H1 (cell line): ENCODE measurements at regions not wholly inside any gene's neighbourhood (a gene's known extent, or its start where the extent isn't known, plus 50 kb on each side); places are given as distances from the start of the nearest gene placed in this dataset.

Experiments
- ASH2L ChIP-seq: fragments of 200-600, 300-600 bp; sonication (generic); IDR thresholded peaks from one replicate; pipeline ENCODE4 v1.7.1; 2017; ENCODE audit warnings: low read length
- BACH1 ChIP-seq: IDR thresholded peaks from 2 replicates; pipeline ENCODE4 v1.6.1; 2012; ENCODE audit warnings: low read length, improper control_type of control experiment
- CBX8 ChIP-seq: fragments of 300-800, 300-1000 bp; sonication (generic); IDR thresholded peaks from 2 replicates; pipeline ENCODE4 v1.7.1; 2016; ENCODE audit warnings: low read depth, low read length, borderline replicate concordance
- KDM1A ChIP-seq: fragments of 200-600, 300-600 bp; sonication (generic); IDR thresholded peaks from 2 replicates; pipeline ENCODE4 v1.7.1; 2016; ENCODE audit warnings: mild to moderate bottlenecking, low read length, borderline replicate concordance
- MAX ChIP-seq: IDR thresholded peaks from 2 replicates; pipeline ENCODE4 v1.6.1; 2012; ENCODE audit warnings: inconsistent platforms
- RFX5 ChIP-seq: IDR thresholded peaks from 2 replicates; pipeline ENCODE4 v1.6.1; 2011; ENCODE audit warnings: low read depth, low read length, improper control_type of control experiment, borderline replicate concordance
- SP4 ChIP-seq: IDR thresholded peaks from 2 replicates; pipeline ENCODE4 v1.6.1; 2012; ENCODE audit warnings: low read length, inconsistent platforms
- SUZ12 ChIP-seq: fragments of 200-600 bp; sonication (generic); IDR thresholded peaks from 2 replicates; pipeline ENCODE4 v1.6.1; 2012; ENCODE audit warnings: mild to moderate bottlenecking, inconsistent platforms, low read length, moderate library complexity, mixed read lengths
- TBP ChIP-seq: IDR thresholded peaks from 2 replicates; pipeline ENCODE4 v1.6.1; 2011; ENCODE audit warnings: low read depth, low read length, improper control_type of control experiment
- TF ChIP-seq, protein P1 (sequence below): fragments of 300-600 bp; sonication (generic); IDR thresholded peaks from 2 replicates; pipeline ENCODE4 v1.7.1; 2012; ENCODE audit warnings: low read length, moderate library complexity, mild to moderate bottlenecking, inconsistent platforms; ENCODE audit not compliant: insufficient replicate concordance

- TF ChIP-seq CBX8 (no peak), SP4 (no peak), TBP (no peak), RFX5 (no peak), KDM1A (no peak), SUZ12 (no peak), MAX (no peak), BACH1 (no peak), ASH2L (no peak)
- TF ChIP-seq, protein P1, sequence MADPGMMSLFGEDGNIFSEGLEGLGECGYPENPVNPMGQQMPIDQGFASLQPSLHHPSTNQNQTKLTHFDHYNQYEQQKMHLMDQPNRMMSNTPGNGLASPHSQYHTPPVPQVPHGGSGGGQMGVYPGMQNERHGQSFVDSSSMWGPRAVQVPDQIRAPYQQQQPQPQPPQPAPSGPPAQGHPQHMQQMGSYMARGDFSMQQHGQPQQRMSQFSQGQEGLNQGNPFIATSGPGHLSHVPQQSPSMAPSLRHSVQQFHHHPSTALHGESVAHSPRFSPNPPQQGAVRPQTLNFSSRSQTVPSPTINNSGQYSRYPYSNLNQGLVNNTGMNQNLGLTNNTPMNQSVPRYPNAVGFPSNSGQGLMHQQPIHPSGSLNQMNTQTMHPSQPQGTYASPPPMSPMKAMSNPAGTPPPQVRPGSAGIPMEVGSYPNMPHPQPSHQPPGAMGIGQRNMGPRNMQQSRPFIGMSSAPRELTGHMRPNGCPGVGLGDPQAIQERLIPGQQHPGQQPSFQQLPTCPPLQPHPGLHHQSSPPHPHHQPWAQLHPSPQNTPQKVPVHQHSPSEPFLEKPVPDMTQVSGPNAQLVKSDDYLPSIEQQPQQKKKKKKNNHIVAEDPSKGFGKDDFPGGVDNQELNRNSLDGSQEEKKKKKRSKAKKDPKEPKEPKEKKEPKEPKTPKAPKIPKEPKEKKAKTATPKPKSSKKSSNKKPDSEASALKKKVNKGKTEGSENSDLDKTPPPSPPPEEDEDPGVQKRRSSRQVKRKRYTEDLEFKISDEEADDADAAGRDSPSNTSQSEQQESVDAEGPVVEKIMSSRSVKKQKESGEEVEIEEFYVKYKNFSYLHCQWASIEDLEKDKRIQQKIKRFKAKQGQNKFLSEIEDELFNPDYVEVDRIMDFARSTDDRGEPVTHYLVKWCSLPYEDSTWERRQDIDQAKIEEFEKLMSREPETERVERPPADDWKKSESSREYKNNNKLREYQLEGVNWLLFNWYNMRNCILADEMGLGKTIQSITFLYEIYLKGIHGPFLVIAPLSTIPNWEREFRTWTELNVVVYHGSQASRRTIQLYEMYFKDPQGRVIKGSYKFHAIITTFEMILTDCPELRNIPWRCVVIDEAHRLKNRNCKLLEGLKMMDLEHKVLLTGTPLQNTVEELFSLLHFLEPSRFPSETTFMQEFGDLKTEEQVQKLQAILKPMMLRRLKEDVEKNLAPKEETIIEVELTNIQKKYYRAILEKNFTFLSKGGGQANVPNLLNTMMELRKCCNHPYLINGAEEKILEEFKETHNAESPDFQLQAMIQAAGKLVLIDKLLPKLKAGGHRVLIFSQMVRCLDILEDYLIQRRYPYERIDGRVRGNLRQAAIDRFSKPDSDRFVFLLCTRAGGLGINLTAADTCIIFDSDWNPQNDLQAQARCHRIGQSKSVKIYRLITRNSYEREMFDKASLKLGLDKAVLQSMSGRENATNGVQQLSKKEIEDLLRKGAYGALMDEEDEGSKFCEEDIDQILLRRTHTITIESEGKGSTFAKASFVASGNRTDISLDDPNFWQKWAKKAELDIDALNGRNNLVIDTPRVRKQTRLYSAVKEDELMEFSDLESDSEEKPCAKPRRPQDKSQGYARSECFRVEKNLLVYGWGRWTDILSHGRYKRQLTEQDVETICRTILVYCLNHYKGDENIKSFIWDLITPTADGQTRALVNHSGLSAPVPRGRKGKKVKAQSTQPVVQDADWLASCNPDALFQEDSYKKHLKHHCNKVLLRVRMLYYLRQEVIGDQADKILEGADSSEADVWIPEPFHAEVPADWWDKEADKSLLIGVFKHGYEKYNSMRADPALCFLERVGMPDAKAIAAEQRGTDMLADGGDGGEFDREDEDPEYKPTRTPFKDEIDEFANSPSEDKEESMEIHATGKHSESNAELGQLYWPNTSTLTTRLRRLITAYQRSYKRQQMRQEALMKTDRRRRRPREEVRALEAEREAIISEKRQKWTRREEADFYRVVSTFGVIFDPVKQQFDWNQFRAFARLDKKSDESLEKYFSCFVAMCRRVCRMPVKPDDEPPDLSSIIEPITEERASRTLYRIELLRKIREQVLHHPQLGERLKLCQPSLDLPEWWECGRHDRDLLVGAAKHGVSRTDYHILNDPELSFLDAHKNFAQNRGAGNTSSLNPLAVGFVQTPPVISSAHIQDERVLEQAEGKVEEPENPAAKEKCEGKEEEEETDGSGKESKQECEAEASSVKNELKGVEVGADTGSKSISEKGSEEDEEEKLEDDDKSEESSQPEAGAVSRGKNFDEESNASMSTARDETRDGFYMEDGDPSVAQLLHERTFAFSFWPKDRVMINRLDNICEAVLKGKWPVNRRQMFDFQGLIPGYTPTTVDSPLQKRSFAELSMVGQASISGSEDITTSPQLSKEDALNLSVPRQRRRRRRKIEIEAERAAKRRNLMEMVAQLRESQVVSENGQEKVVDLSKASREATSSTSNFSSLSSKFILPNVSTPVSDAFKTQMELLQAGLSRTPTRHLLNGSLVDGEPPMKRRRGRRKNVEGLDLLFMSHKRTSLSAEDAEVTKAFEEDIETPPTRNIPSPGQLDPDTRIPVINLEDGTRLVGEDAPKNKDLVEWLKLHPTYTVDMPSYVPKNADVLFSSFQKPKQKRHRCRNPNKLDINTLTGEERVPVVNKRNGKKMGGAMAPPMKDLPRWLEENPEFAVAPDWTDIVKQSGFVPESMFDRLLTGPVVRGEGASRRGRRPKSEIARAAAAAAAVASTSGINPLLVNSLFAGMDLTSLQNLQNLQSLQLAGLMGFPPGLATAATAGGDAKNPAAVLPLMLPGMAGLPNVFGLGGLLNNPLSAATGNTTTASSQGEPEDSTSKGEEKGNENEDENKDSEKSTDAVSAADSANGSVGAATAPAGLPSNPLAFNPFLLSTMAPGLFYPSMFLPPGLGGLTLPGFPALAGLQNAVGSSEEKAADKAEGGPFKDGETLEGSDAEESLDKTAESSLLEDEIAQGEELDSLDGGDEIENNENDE = no peak
- TF ChIP-seq, all 59 proteins: peak for 0
Observed at GRCh38 chr10:93236393-93237040, 162.8 kb downstream of the CYP26A1 start (continued).
